ENCODE measurements at regions not wholly inside any gene's neighbourhood (a gene's known extent, or its start where the extent isn't known, plus 50 kb on each side); places are given as distances from the start of the nearest gene placed in this dataset.

GRCh38 chr21:41048623-41049022 is 119.3 kb upstream of the BACE2 start:
- H3K4me3 ChIP-seq (ENCODE audit: extremely low read depth in 1 of 4, insufficient read depth in 2 of 4, low read depth in 3 of 4, low read length in 4 of 4) = no peak overlapping the region
- H3K36me3 ChIP-seq (ENCODE audit: control insufficient read depth in 2 of 4, insufficient read depth in 4 of 4, low read length in 3 of 4) = no peaks in the 10 kb centered on the region
- no peak overlapping the region for H4K8ac ChIP-seq (ENCODE audit: extremely low read depth, insufficient read depth, low read length)
- H2BK20ac ChIP-seq (ENCODE audit: low read length) = no peak overlapping the region
- no peak overlapping the region for H3K18ac ChIP-seq (ENCODE audit: extremely low read depth, low read length)
- H2AK5ac ChIP-seq (ENCODE audit: low read depth, low read length) = no peak overlapping the region
- H3K79me2 ChIP-seq (ENCODE audit: control insufficient read depth in 1 of 2, insufficient read depth in 2 of 2, low read length in 2 of 2) = no peaks in the 10 kb centered on the region
- H3K23ac ChIP-seq (ENCODE audit: insufficient read length) = no peak overlapping the region
- no peak for DNase-seq (ENCODE audit: low read depth in 1 of 2, low spot score in 2 of 2)
- ChIA-PET CTCF (ENCODE audit: partially characterized antibody) (interaction anchor here (1.2 to 2.6 kb wide), 3 partner anchors 11 to 122 kb away, joined by 3 to 6 read pairs (median 4); no protein-coding TSS in a partner anchor), POLR2A (ENCODE audit: partially characterized antibody) (no interaction called here)
- 0 out of 2 replicates have a peak, but pooled peaks cover 2% of the 10 kb centered on the region for H3K23me2 ChIP-seq (ENCODE audit: low read depth, low read length)
- no peak for FAIRE-seq
- no peak overlapping the region for H3K4me2 ChIP-seq (ENCODE audit: insufficient read depth in 1 of 2, low read depth in 2 of 2, low read length in 2 of 2)
- no peak overlapping the region for H4K91ac ChIP-seq (replicated peaks; ENCODE audit: insufficient read length, low read length)
- H3K27ac ChIP-seq (ENCODE audit: low read depth, low read length) = no peak overlapping the region
- H2BK15ac ChIP-seq (ENCODE audit: low read length) = no peak overlapping the region
- no peak overlapping the region for H2AFZ ChIP-seq (ENCODE audit: low read length)
- no peak overlapping the region for H3K14ac ChIP-seq (ENCODE audit: insufficient read length)
- no peak overlapping the region for H2BK12ac ChIP-seq (ENCODE audit: low read depth, low read length)
- H3K79me1 ChIP-seq (ENCODE audit: low read depth, low read length) = no peaks in the 10 kb centered on the region
- H2BK120ac ChIP-seq (replicated peaks; ENCODE audit: low read depth, low read length) = no peak overlapping the region
- H2BK5ac ChIP-seq (ENCODE audit: low read depth, low read length) = no peak overlapping the region
- no peak overlapping the region for H3K56ac ChIP-seq (replicated peaks; ENCODE audit: insufficient read length, low read depth, low read length)
- H3K4ac ChIP-seq (replicated peaks; ENCODE audit: insufficient read length, low read depth, low read length) = no peak overlapping the region
- peaks cover 0 to 2% (median 0%) of the 10 kb centered on the region in 4 experiments; a peak in 3 of 7 replicates for H3K4me1 ChIP-seq (replicated peaks in 1 of 4; ENCODE audit: control insufficient read depth in 3 of 4, insufficient read depth in 4 of 4, low read length in 3 of 4)
- WGBS, 2 experiments (ENCODE audit: extremely low coverage in 1 of 2, insufficient coverage in 1 of 2, insufficient read length in 1 of 2, insufficient replicate concordance in 2 of 2, low coverage in 1 of 2, low lambda C conversion rate in 2 of 2, missing lambda C conversion rate in 1 of 2) = 90% methylated on average over 5 of the region's 5 CpGs; no CpG with 5 or more reads in 1 of the 2 experiments
- no peak overlapping the region for H4K5ac ChIP-seq (ENCODE audit: insufficient read length, low read depth, low read length)
- no peaks in the 10 kb centered on the region for H3K9me3 ChIP-seq (ENCODE audit: insufficient read depth in 2 of 2, low read depth in 1 of 2, low read length in 1 of 2)
- no peaks in the 10 kb centered on the region; a peak in 1 of 7 replicates for H3K27me3 ChIP-seq (replicated peaks in 1 of 4; ENCODE audit: control insufficient read depth in 3 of 4, extremely low read depth in 1 of 4, insufficient read depth in 3 of 4, low read length in 3 of 4)
- no peak overlapping the region for H3K9ac ChIP-seq (replicated peaks in 1 of 4; ENCODE audit: extremely low read depth in 1 of 4, low read depth in 3 of 4, low read length in 3 of 4)
- no peaks in the 10 kb centered on the region for H4K20me1 ChIP-seq (replicated peaks in 1 of 2; ENCODE audit: control insufficient read depth in 1 of 2, insufficient read depth in 2 of 2, low read length in 2 of 2)
- TF ChIP-seq HDAC6 (IDR thresholded peaks at IDR 0.05; ENCODE audit: low read depth, low read length) (no peak), USF2 (IDR thresholded peaks at IDR 0.05; ENCODE audit: low read length) (no peak), TAF7 (optimal IDR thresholded peaks at IDR 0.05; ENCODE audit: borderline replicate concordance, low read depth, low read length) (no peak), KDM1A (IDR thresholded peaks at IDR 0.05; ENCODE audit: borderline replicate concordance, low read length) (no peak), CTCF (IDR thresholded peaks at IDR 0.05; ENCODE audit: control extremely low read depth in 1 of 3, insufficient read depth in 1 of 3, low read depth in 1 of 3, low read length in 3 of 3) (no peak), EZH2 (IDR thresholded peaks at IDR 0.05; ENCODE audit: low read depth, low read length, severe bottlenecking) (no peak), SUZ12 (IDR thresholded peaks at IDR 0.05; ENCODE audit: low read length) (no peak), TAF1 (IDR thresholded peaks at IDR 0.05; ENCODE audit: low read depth, low read length) (no peak), SIRT6 (IDR thresholded peaks at IDR 0.05; ENCODE audit: low read length) (no peak), BCL11A (IDR thresholded peaks at IDR 0.05; ENCODE audit: low read depth in 2 of 2, low read length in 2 of 2) (no peak)
- TF ChIP-seq, protein P1, sequence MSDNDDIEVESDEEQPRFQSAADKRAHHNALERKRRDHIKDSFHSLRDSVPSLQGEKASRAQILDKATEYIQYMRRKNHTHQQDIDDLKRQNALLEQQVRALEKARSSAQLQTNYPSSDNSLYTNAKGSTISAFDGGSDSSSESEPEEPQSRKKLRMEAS (IDR thresholded peaks at IDR 0.05) = no peak

Data from H1 (cell line).